ENCODE measurements at regions not wholly inside any gene's neighbourhood (a gene's known extent, or its start where the extent isn't known, plus 50 kb on each side); places are given as distances from the start of the nearest gene placed in this dataset.
"Not testable (repeated sequence)": the region's sequence is repeated elsewhere in the genome, so short reads cannot be mapped to it uniquely, and the experiment has no call there.

GRCh38 chr9:89946741-89947140 lies 341.9 kb downstream of the GADD45G start:
- DNase-seq = no peak

- DNase-seq = no peak
Observed at GRCh38 chr9:89949111-89949510, 344.3 kb downstream of the GADD45G start.

GRCh38 chr9:89951675-89952074 lies 346.9 kb downstream of the GADD45G start:
- no peak for DNase-seq

GRCh38 chr9:89952401-89952800 lies 347.6 kb downstream of the GADD45G start:
- DNase-seq = no peak

GRCh38 chr9:89953263-89953662 lies 348.5 kb downstream of the GADD45G start:
- DNase-seq = not testable (repeated sequence)

GRCh38 chr9:89953824-89954615 lies 349.2 kb downstream of the GADD45G start:
- DNase-seq = no peak

GRCh38 chr9:89955144-89955543 lies 350.3 kb downstream of the GADD45G start:
- no peak for DNase-seq

- no peak for DNase-seq
Observed at GRCh38 chr9:89955626-89956025, 350.8 kb downstream of the GADD45G start.

- no peak for DNase-seq
Observed at GRCh38 chr9:89956331-89956730, 351.5 kb downstream of the GADD45G start.

- no peak for DNase-seq
Observed at GRCh38 chr9:89956907-89957306, 352.1 kb downstream of the GADD45G start.

GRCh38 chr9:89958086-89958485 lies 353.3 kb downstream of the GADD45G start:
- no peak for DNase-seq

- no peak for DNase-seq
Observed at GRCh38 chr9:89961616-89962341, 357.0 kb downstream of the GADD45G start.

- DNase-seq = no peak
Observed at GRCh38 chr9:89963280-89963679, 358.5 kb downstream of the GADD45G start.

GRCh38 chr9:89967527-89967926 lies 362.7 kb downstream of the GADD45G start:
- no peak for DNase-seq

- no peak for DNase-seq
Observed at GRCh38 chr9:89969156-89969675, 364.4 kb downstream of the GADD45G start.

GRCh38 chr9:89969881-89970639 lies 365.2 kb downstream of the GADD45G start:
- no peak for DNase-seq

- no peak for DNase-seq
Observed at GRCh38 chr9:89970701-89971100, 365.9 kb downstream of the GADD45G start.

GRCh38 chr9:89972535-89972934 lies 367.7 kb downstream of the GADD45G start:
- DNase-seq = no peak

- DNase-seq = no peak
Observed at GRCh38 chr9:89974582-89974981, 369.8 kb downstream of the GADD45G start.

GRCh38 chr9:89975024-89975423 lies 370.2 kb downstream of the GADD45G start:
- no peak for DNase-seq

GRCh38 chr9:89975630-89976029 lies 370.8 kb downstream of the GADD45G start:
- no peak for DNase-seq

- DNase-seq = no peak
Observed at GRCh38 chr9:89978185-89978584, 373.4 kb downstream of the GADD45G start.

GRCh38 chr9:89980600-89980999 lies 375.8 kb downstream of the GADD45G start:
- no peak for DNase-seq
